ENCODE measurements at regions not wholly inside any gene's neighbourhood (a gene's known extent, or its start where the extent isn't known, plus 50 kb on each side); places are given as distances from the start of the nearest gene placed in this dataset.

DNA sequence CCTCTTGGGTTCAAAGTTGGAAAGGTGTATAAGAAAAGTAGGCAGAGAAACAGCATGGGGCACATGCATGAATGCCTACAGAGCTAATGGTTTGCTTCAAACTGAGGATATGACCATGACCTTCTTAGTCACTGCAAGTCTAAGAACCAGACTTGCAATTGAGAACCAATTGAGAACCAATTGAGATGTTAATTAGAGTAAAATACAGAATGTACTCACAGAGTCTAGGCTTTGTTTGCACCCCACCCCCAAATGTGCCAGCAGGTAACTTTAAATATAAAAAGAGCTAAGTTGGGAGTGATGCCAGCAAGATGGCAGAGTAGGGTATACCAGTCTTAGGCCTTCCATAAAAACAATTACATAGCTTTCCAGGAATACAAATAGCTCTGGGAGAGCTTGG lies 227.3 kb upstream of the ALG10 start:
- no peak for TF ChIP-seq EZH2 (IDR thresholded peaks at IDR 0.05; ENCODE audit: borderline replicate concordance, insufficient read depth, low read length, poor library complexity, severe bottlenecking)
- no peak for TF ChIP-seq CTCF (IDR thresholded peaks at IDR 0.05; ENCODE audit: poor library complexity, severe bottlenecking)
- no peak for TF ChIP-seq TAF1 (IDR thresholded peaks at IDR 0.05; ENCODE audit: low read depth)

Measured in neural cell (in vitro differentiated cells).